ENCODE measurements at regions not wholly inside any gene's neighbourhood (a gene's known extent, or its start where the extent isn't known, plus 50 kb on each side); places are given as distances from the start of the nearest gene placed in this dataset.

GRCh38 chr12:39044754-39045153 is 139.4 kb upstream of the CPNE8 start:
- peak overlapping the region; percentile 83 for H3K27ac ChIP-seq
- TF ChIP-seq CTCF (conservative IDR thresholded peaks at IDR 0.05), result no peak

DNA sequence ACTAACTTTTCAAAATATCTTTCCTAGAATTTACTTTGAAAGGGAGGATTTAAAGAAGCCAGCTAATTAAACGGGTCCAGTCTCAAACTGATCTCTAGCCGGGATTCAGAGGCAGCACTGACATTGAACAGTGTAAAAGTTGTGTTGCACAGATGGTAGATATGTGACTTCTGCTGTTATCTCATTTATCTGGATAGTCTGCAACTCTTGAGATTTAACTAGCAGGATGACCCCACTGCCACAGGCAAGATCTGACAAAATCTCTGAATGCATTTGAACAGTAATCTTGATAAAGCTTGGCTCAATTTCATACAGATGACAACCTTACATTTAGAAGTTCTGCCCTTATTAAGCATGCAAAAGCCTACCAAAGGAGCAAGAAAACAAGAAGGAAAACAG is 138.0 kb upstream of the CPNE8 start:
- TF ChIP-seq CTCF (conservative IDR thresholded peaks at IDR 0.05), result no peak
- peak overlapping the region; percentile 83 for H3K27ac ChIP-seq

DNA sequence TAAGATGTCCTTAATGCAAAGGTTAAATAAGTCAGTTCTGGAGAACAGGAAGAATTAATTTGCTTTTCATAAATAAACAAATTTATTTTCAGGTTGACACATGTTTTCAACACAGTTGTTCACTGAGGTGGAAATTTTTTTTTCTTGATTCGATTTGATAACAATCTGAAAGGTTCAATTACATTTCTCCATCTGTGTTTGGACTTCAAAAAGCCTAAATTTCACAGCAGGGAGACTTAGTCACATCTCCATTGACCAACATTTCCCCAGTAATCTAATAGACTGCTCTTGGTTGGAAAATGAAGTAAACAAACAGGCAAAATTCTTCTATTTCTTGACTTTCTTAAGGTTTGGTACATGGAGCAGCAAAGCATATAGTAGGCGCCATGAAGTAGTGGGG is 134.9 kb upstream of the CPNE8 start:
- H3K27ac ChIP-seq, result no peak overlapping the region
- TF ChIP-seq CTCF (conservative IDR thresholded peaks at IDR 0.05), result no peak

- TF ChIP-seq CTCF (conservative IDR thresholded peaks at IDR 0.05), result no peak
- H3K27ac ChIP-seq, result no peak overlapping the region
Measured at GRCh38 chr12:39037115-39037514, 131.7 kb upstream of the CPNE8 start.

DNA sequence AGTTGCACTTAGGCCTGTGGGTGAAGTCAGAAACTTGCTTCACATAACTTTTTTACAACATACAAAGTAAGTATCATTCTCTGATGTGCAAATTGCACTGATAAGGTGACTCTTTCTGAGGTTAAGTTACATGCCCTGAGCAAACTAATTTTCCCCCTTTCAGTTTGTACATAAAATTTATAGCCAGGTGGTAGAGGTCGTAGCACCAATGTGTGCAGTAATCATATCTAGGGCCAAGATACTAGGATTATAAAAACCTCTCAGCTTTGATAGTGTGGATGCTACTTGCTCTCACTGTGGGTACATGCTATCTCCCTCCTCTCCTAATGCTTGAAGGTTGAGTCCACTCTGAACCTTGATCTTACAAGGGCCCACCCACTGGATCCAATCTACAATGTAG is 130.7 kb upstream of the CPNE8 start:
- H3K27ac ChIP-seq, result no peak overlapping the region
- TF ChIP-seq CTCF (conservative IDR thresholded peaks at IDR 0.05), result no peak

DNA sequence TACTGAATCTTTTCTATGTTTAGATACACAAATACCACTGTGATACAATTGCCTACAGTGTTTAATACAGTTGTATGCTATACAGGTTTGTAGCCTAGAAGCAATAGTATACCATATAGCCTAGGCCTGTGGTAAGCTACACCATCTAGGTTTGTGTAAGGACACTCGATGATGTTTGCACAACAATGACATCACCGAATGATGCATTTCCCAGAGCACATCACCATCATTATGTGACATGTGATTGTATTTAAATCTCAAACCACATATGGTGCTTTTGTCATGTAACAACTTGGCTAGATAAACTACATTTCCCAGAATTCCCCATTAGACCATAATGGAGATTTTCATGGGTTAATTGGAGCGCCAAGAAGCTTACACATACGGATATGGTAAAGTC is 128.4 kb upstream of the CPNE8 start:
- TF ChIP-seq CTCF (conservative IDR thresholded peaks at IDR 0.05), result no peak
- no peak overlapping the region for H3K27ac ChIP-seq

DNA sequence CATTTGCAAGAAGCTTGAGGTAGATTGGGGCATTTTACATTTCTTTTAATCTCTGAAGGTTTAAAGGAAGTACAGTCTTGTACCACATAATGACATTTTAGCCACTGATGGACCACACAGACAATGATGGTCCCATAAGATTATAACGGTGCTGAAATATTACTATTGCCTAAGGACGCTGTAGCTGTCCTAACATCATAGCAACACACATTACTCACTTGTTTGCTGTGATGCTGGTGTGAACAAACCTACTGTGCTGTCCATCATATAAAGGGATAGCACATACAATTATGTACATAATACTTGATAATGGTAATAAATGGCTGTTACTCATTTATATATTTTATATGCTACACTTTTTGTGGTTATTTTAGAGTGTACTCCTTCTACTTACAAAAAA is 127.1 kb upstream of the CPNE8 start:
- no peak for TF ChIP-seq CTCF (conservative IDR thresholded peaks at IDR 0.05)
- no peak overlapping the region for H3K27ac ChIP-seq

DNA sequence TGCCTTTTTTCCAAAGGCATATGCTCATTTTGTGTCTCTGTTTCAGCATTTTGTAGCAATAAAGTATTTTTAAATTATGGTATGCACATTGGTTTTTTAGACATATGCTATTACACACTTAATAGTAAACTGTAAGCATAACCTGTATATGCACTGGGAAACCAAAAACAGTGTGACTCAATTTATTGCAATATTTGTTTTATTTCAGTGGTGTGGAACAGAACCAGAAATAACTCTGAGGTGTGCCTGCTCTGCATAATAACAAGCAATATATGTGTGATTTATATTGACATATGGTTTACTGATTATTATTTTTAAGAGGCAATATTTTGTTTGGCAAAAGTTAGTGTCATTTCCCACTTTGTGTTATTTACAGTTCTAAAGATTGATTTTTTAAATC is 126.6 kb upstream of the CPNE8 start:
- H3K27ac ChIP-seq, result peak overlapping the region; percentile 57; the same call in 1 of the 2 replicates
- no peak for TF ChIP-seq CTCF (conservative IDR thresholded peaks at IDR 0.05)
